ENCODE measurements at regions not wholly inside any gene's neighbourhood (a gene's known extent, or its start where the extent isn't known, plus 50 kb on each side); places are given as distances from the start of the nearest gene placed in this dataset.
"Not testable (repeated sequence)": the region's sequence is repeated elsewhere in the genome, so short reads cannot be mapped to it uniquely, and the experiment has no call there.

DNA sequence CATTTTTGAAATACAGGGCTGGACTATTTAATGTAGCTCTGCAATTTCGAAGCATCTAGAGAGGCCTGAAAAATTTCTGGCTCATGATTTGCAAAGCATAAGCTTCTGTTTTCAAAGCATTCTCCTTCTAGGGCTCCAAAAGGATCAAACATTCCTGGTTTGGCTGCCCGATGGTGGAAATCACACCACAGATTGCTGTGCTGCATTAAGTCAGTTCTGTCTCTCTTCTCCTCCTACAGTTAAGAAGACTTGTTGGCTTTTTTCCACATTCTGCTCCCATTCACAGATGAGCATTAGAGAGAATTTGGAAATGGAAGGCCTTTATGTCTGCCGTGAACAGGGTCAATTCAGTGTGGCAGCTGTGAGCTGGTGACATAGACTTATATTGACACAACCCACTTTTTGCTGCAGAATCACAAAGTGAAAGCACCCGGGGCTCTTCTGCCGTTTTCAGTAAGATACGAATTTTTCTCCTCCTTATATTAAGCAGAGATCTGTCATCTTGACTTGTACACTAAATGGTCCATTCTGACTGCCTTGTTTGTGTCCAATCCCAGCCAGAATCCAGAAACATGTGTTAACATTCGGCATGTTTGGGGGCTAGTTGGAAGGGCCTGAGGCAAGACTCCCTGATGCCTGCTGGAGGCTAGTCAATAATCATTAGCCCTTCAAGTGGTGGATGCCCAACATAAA lies 330.8 kb upstream of the DEFB112 start:
- no peak overlapping the region for H3K4me3 Mint-ChIP-seq
- H3K27ac Mint-ChIP-seq: no peak overlapping the region
- no peaks in the 10 kb centered on the region for H3K36me3 Mint-ChIP-seq (ENCODE audit: low read depth)
- no peaks in the 10 kb centered on the region for H3K27me3 Mint-ChIP-seq (ENCODE audit: insufficient read depth)
- DNase-seq (ENCODE audit: low spot score): no peak
- intact Hi-C loops (cut with micrococcal nuclease): no loop called here
- no peaks in the 10 kb centered on the region for H3K9me3 Mint-ChIP-seq
- no peaks in the 10 kb centered on the region for H3K4me1 Mint-ChIP-seq (ENCODE audit: low read depth)

DNA sequence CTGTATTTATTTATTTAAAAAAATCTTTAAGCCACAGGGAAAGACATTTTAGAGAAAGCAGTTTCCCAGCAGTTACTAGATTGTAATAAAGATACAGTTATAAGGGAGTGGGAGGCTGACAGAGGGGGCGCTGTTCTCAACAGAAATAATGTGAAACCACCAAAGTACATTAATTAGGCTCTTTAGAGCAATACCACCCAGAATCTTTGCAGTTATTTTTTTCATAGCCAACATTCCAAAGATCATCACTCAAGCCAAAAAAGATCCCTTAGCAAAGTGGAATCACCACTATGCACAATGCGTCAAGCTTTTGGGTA lies 331.3 kb upstream of the DEFB112 start:
- H3K36me3 Mint-ChIP-seq (ENCODE audit: low read depth): no peaks in the 10 kb centered on the region
- intact Hi-C loops (cut with micrococcal nuclease): no loop called here
- DNase-seq (ENCODE audit: low spot score): no peak
- H3K27me3 Mint-ChIP-seq (ENCODE audit: insufficient read depth): no peaks in the 10 kb centered on the region
- H3K4me1 Mint-ChIP-seq (ENCODE audit: low read depth): no peaks in the 10 kb centered on the region
- H3K27ac Mint-ChIP-seq: no peak overlapping the region
- H3K4me3 Mint-ChIP-seq: no peak overlapping the region
- no peaks in the 10 kb centered on the region for H3K9me3 Mint-ChIP-seq

DNA sequence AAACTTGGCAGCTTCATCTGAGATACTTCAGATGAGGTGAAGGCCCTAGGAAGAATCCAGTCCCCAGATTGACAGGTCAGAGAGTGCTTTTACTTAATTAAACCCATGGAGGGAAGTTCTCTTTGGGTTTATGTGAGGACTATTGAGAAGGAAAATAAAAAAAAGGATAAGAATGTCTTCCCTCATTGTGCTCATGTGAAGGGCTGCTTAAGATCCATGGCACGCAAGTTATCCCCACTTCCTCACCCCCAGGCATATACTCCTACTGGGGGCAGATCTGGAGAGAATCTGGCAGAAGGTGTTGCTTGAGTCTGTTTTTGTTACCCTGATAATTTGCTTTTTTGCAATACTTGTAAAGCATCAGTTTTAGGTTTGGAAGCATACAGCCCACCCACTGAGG lies 322.9 kb upstream of the TFAP2D start:
- no peaks in the 10 kb centered on the region for H3K27me3 Mint-ChIP-seq (ENCODE audit: insufficient read depth)
- H3K9me3 Mint-ChIP-seq: peaks cover 4% of the 10 kb centered on the region
- H3K27ac Mint-ChIP-seq: no peak overlapping the region
- no peak overlapping the region for H3K4me3 Mint-ChIP-seq
- no peak for DNase-seq (ENCODE audit: low spot score)
- H3K4me1 Mint-ChIP-seq (ENCODE audit: low read depth): no peaks in the 10 kb centered on the region
- H3K36me3 Mint-ChIP-seq (ENCODE audit: low read depth): no peaks in the 10 kb centered on the region
- intact Hi-C loops (cut with micrococcal nuclease): no loop called here

DNA sequence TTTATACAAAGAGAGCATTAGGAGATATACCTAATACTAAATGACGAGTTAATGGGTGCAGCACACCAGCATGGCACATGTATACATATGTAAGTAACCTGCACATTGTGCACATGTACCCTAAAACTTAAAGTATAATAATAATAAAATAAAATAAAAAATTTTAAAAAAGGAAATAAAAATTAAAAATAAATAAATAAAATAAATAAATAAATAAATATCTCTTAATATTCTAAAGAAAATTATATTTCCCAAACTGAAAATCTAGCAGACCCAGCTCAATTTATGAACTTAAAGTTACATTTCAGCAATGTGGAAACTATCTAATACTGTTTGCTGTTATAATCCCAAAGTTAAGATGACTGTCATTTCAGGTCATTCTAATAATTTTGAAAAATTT lies 319.2 kb upstream of the TFAP2D start:
- H3K4me3 Mint-ChIP-seq; H3K27me3 Mint-ChIP-seq (ENCODE audit: insufficient read depth); H3K36me3 Mint-ChIP-seq (ENCODE audit: low read depth); intact Hi-C loops (cut with micrococcal nuclease); DNase-seq (ENCODE audit: low spot score); H3K4me1 Mint-ChIP-seq (ENCODE audit: low read depth); H3K27ac Mint-ChIP-seq; H3K9me3 Mint-ChIP-seq: not testable (repeated sequence)

DNA sequence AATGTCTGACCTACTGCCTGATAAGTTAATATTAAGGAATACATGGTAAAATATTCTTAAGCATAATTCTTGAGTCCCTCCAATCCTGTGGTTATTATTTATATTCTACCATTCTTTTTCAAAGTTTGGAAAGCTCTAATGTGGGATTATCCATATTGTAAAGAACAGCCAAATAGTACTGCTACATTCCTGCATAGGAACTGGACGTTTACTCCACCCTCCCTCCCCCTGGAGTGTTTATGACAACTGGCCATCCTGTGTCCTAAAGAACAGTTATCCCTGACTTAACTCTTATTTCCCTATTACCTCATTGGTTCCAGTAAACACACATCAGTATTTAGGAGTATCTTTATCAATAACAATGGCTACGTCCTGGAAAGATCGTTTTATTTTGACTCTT lies 308.7 kb upstream of the TFAP2D start:
- intact Hi-C loops (cut with micrococcal nuclease): no loop called here
- H3K4me1 Mint-ChIP-seq (ENCODE audit: low read depth): no peaks in the 10 kb centered on the region
- H3K36me3 Mint-ChIP-seq (ENCODE audit: low read depth): no peaks in the 10 kb centered on the region
- H3K9me3 Mint-ChIP-seq: no peaks in the 10 kb centered on the region
- no peaks in the 10 kb centered on the region for H3K27me3 Mint-ChIP-seq (ENCODE audit: insufficient read depth)
- DNase-seq (ENCODE audit: low spot score): no peak
- no peak overlapping the region for H3K4me3 Mint-ChIP-seq
- no peak overlapping the region for H3K27ac Mint-ChIP-seq

DNA sequence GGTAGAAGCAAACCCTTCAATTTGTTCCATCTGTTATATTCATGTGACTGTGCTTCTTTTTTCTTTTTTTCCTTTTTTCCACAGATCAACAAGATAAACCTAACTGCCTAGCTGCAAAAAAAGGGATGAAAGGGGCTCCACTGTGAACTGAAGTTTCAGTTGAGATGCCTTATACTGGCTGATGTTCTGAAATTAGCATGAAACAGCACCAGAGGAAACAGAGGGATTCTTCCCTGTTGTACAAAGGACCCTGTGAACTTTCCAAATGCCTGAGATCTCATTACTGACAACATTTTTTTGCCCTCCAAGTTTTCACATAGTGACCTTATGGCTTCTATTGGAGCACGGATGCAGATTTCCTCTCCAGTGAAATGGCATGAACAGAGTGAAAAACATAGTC lies 302.7 kb upstream of the TFAP2D start:
- Mint-ChIP-seq H3K9me3 (peaks cover 4% of the 10 kb centered on the region), H3K4me3 (no peak overlapping the region), H3K27ac (no peak overlapping the region), H3K4me1 (ENCODE audit: low read depth) (no peaks in the 10 kb centered on the region), H3K36me3 (ENCODE audit: low read depth) (no peaks in the 10 kb centered on the region), H3K27me3 (ENCODE audit: insufficient read depth) (no peaks in the 10 kb centered on the region)
- intact Hi-C loops (cut with micrococcal nuclease): no loop called here
- no peak for DNase-seq (ENCODE audit: low spot score)

DNA sequence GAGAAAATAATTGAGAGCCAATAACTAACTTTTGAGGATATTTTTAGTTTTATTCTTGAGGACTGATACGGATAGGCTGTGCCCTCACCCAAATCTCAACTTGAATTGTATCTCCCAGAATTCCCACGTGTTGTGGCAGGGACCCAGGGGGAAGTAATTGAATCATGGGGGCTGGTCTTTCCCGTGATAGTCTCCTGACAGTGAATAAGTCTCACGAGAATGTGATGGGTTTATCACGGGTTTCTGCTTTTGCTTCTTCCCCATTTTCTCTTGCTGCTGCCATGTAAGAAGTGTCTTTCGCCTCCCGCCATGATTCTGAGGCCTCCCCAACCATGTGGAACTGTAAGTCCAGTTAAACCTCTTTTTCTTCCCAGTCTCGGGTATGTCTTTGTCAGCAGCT lies 292.3 kb upstream of the TFAP2D start:
- H3K27me3 Mint-ChIP-seq (ENCODE audit: insufficient read depth); H3K4me3 Mint-ChIP-seq; H3K9me3 Mint-ChIP-seq; H3K27ac Mint-ChIP-seq; DNase-seq (ENCODE audit: low spot score); H3K36me3 Mint-ChIP-seq (ENCODE audit: low read depth); H3K4me1 Mint-ChIP-seq (ENCODE audit: low read depth); intact Hi-C loops (cut with micrococcal nuclease): not testable (repeated sequence)

DNA sequence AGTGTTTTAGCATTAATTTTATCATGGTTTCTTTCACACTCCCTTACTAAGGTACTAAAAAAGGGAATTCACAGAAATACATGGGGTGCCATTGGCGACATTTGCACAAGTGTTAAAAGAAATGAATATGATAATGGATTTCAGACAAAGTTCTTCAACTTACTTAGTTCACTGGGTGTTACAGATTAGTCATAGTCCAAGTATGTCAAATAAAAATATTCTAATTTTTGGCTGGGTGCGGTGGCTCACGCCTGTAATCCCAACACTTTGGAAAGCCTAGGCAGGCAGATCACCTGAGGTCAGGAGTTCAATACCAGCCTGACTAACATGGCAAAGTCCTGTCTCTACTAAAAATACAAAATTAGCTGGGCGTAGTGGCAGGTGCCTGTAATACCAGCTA lies 286.1 kb upstream of the TFAP2D start:
- H3K36me3 Mint-ChIP-seq (ENCODE audit: low read depth): no peaks in the 10 kb centered on the region
- intact Hi-C loops (cut with micrococcal nuclease): no loop called here
- no peak for DNase-seq (ENCODE audit: low spot score)
- no peaks in the 10 kb centered on the region for H3K27me3 Mint-ChIP-seq (ENCODE audit: insufficient read depth)
- no peaks in the 10 kb centered on the region for H3K9me3 Mint-ChIP-seq
- no peak overlapping the region for H3K27ac Mint-ChIP-seq
- no peak overlapping the region for H3K4me3 Mint-ChIP-seq
- H3K4me1 Mint-ChIP-seq (ENCODE audit: low read depth): no peaks in the 10 kb centered on the region

DNA sequence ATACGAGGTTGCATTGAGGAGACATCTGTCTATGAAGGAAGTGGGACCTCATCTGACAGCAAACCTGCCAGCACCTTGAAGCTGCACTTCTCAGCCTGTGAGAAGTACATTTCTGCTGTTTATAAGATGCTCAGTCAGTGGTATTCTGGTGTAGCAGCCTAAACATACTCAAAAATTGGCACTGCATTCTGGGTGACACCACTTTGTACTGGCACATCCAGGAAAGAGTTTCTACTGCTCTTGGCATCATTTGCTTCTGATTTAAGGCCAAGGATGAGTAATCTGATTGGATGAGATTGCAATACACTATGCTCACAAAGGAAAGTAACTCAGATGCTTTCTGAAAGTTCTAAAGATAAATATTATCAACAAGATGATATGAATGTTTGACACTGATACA lies 275.4 kb upstream of the TFAP2D start:
- H3K9me3 Mint-ChIP-seq: peaks cover 3% of the 10 kb centered on the region
- H3K4me1 Mint-ChIP-seq (ENCODE audit: low read depth): no peaks in the 10 kb centered on the region
- intact Hi-C loops (cut with micrococcal nuclease): no loop called here
- H3K27ac Mint-ChIP-seq: no peak overlapping the region
- no peak for DNase-seq (ENCODE audit: low spot score)
- H3K27me3 Mint-ChIP-seq (ENCODE audit: insufficient read depth): no peaks in the 10 kb centered on the region
- H3K4me3 Mint-ChIP-seq: no peak overlapping the region
- H3K36me3 Mint-ChIP-seq (ENCODE audit: low read depth): no peaks in the 10 kb centered on the region

DNA sequence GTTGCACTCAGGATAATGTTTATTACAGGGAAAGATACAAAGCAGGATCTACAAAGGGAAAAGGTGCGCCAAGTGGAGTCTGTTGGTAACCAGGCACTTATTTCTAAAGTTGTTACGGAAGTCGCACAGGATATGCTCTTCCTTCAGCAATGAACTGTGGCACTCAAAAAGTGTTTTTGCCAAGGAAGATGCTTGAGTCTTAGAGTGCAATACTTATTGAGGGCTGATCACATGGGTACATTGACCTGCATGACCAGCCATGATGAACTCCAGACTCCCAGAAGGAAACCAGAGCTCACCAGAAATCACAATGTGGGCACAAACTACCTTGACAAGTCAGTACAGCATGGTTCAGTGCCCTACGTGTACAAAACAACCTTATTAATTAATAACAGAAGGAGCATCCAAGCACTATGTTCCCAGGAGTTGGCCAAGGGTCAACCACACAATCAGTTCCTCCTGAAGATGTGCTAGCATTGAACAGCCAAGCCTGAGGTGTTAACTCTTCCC lies 270.7 kb upstream of the TFAP2D start:
- H3K4me3 Mint-ChIP-seq: no peak overlapping the region
- H3K9me3 Mint-ChIP-seq: peaks cover 3% of the 10 kb centered on the region
- H3K4me1 Mint-ChIP-seq (ENCODE audit: low read depth): no peaks in the 10 kb centered on the region

DNA sequence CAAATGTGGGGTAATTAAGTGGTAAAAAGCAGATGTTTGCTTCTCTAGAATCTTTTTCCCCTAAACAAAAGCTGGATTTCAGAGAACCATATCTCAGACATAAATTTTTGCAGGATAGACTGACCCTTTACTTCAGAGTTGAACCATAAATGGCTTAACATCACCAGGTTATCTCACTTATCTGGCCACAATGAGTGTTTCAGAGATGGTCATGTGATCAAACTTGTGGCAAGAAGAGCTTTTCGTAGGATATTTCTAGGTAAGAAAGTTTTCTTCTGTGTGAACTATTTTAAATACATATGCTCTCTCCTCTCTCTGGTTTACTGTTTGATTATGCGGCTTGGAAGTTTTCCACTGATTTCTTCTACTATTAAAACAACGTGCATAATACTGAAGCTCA lies 270.2 kb upstream of the TFAP2D start:
- DNase-seq (ENCODE audit: low spot score): no peak
- H3K4me3 Mint-ChIP-seq: no peak overlapping the region

More for the DNA sequence above, 270.7 kb upstream of the TFAP2D start:
- Mint-ChIP-seq H3K27me3 (ENCODE audit: insufficient read depth) (no peaks in the 10 kb centered on the region), H3K36me3 (ENCODE audit: low read depth) (no peaks in the 10 kb centered on the region), H3K27ac (no peak overlapping the region)
- no peak for DNase-seq (ENCODE audit: low spot score)
- intact Hi-C loops (cut with micrococcal nuclease): no loop called here

DNA sequence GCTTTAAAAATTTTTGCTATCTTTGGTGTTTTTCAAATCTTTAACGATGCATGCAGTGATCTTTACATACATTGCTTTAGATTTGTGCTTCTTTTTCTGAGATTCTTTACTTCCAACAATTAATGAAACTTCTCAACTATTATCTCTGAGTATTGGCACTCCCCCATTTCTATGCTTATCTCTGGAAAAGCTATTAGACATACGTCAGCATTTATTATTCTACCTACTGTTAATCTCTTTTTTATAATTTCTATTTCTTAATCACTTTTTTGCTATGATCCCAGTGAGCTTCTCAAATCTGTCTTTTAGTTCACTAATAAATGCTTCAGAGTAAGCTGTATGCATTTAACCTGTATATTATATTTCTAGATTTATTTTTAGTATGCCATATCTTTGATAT lies 264.2 kb upstream of the TFAP2D start:
- Mint-ChIP-seq H3K27ac (no peak overlapping the region), H3K36me3 (ENCODE audit: low read depth) (no peaks in the 10 kb centered on the region), H3K4me1 (ENCODE audit: low read depth) (no peaks in the 10 kb centered on the region), H3K9me3 (no peaks in the 10 kb centered on the region), H3K27me3 (ENCODE audit: insufficient read depth) (no peaks in the 10 kb centered on the region), H3K4me3 (no peak overlapping the region)
- DNase-seq (ENCODE audit: low spot score): no peak
- intact Hi-C loops (cut with micrococcal nuclease): no loop called here

More for the DNA sequence above, 270.2 kb upstream of the TFAP2D start:
- Mint-ChIP-seq H3K27ac (no peak overlapping the region), H3K9me3 (peaks cover 3% of the 10 kb centered on the region), H3K27me3 (ENCODE audit: insufficient read depth) (no peaks in the 10 kb centered on the region), H3K36me3 (ENCODE audit: low read depth) (no peaks in the 10 kb centered on the region), H3K4me1 (ENCODE audit: low read depth) (no peaks in the 10 kb centered on the region)
- intact Hi-C loops (cut with micrococcal nuclease): no loop called here

DNA sequence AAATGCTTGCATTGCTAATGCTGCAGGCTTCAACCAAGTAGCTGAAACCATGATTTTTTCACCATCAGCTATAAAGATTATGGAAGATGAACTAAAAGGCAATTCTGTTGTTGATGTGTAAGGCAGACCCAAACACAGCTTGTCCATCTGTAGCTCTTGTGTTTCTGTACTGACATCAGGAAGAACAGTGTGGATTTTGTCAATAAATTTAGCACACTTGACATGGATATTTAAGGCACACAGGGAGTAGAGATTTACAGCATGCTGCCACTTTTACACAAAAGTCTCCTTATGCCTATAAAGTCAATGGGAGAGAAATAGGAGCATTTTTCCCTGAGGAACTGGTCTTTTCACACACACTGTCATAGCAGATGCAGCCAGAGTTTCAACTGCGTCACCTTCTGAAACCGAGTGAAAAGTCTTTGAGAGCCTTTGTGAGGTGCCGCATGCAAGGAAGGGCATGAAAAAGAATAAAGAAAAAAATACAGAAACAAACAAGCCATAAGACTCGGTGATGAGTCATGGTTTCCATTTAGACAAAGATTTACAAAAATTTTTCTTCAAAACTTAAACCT lies 261.4 kb upstream of the TFAP2D start:
- H3K4me3 Mint-ChIP-seq: no peak overlapping the region
- H3K27me3 Mint-ChIP-seq (ENCODE audit: insufficient read depth): no peaks in the 10 kb centered on the region
- H3K27ac Mint-ChIP-seq: no peak overlapping the region
- no peaks in the 10 kb centered on the region for H3K4me1 Mint-ChIP-seq (ENCODE audit: low read depth)
- DNase-seq (ENCODE audit: low spot score): no peak
- H3K36me3 Mint-ChIP-seq (ENCODE audit: low read depth): no peaks in the 10 kb centered on the region
- no peaks in the 10 kb centered on the region for H3K9me3 Mint-ChIP-seq
- intact Hi-C loops (cut with micrococcal nuclease): loop anchor here (5.0 kb wide), 1 partner anchor 230 kb away; no protein-coding TSS in a partner anchor

DNA sequence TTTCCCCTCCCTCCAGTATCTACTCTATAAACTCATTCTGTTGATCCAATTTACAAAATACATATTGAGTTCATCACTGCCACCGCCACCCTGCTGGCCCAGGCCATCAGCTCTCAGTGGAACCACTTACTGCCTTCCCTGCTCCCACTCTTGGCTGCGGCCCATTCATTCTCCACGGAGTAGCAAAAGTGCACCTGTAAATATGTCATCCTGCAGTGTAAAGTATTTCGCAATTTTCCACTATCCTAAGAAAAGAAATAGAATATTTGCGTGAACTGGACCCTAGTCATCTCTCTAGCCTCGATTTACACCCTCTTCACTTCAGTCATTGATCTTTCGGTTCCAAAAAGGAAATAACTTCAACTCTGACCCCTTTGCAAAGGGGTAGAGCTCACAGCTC lies 258.3 kb upstream of the TFAP2D start:
- H3K27me3 Mint-ChIP-seq (ENCODE audit: insufficient read depth): no peaks in the 10 kb centered on the region
- H3K9me3 Mint-ChIP-seq: no peaks in the 10 kb centered on the region
- no peaks in the 10 kb centered on the region for H3K4me1 Mint-ChIP-seq (ENCODE audit: low read depth)
- no peak overlapping the region for H3K4me3 Mint-ChIP-seq
- no peak overlapping the region for H3K27ac Mint-ChIP-seq
- no peaks in the 10 kb centered on the region for H3K36me3 Mint-ChIP-seq (ENCODE audit: low read depth)
- DNase-seq (ENCODE audit: low spot score): no peak
- intact Hi-C loops (cut with micrococcal nuclease): no loop called here

Data from activated T-helper 1 cell treated with anti-CD3 and anti-CD28 coated beads, Interleukin-12 subunit alpha, Interleukin-12 subunit beta, Interleukin-2, Interleukin-4 antibody, amounts not matched to agents 30 ng/mL and 10 ng/mL and 1 ng/mL, durations not matched to agents 14 hours and 24 hours and 36 hours (primary cell).